Esophagus muscularis mucosa (tissue), 4 donors: ENCODE measurements at regions not wholly inside any gene's neighbourhood (a gene's known extent, or its start where the extent isn't known, plus 50 kb on each side); places are given as distances from the start of the nearest gene placed in this dataset.

ENCODE experiments used
- DNase-seq: peaks from one replicate; pipeline ENCODE4 v3.0.0-alpha.2; 2017; ENCODE audit errors: extremely low spot score
- H3K27ac ChIP-seq, 4 donors: fragments of 200-600 bp; sonication (generic); replicated peaks in 1 of 4; 1 replicate in 3 of 4; 2 replicates in 1 of 4; pipeline ENCODE4 v1.5.1; 2016 to 2019; ENCODE audit warnings: mild to moderate bottlenecking in 1 of 4
- H3K27me3 ChIP-seq, 4 donors: fragments of 200-600 bp; sonication (generic); one replicate each; pipeline versions ENCODE4 v1.5.1 to v1.6.0; 2016 to 2019
- H3K36me3 ChIP-seq, 4 donors: fragments of 200-600 bp; sonication (generic); one replicate each; pipeline ENCODE4 v1.5.1; 2016 to 2019
- H3K4me1 ChIP-seq, 4 donors: fragments of 200-600 bp; sonication (generic); one replicate each; pipeline ENCODE4 v1.5.1; 2016 to 2019
- H3K4me3 ChIP-seq, 4 donors: fragments of 200-600 bp; sonication (generic); 1 replicate in 2 of 4; 2 replicates in 2 of 4; pipeline ENCODE4 v1.5.1; 2016 to 2019; ENCODE audit warnings: mild to moderate bottlenecking in 4 of 4, moderate library complexity in 1 of 4
- H3K9me3 ChIP-seq, 4 donors: fragments of 200-600 bp; sonication (generic); 1 replicate in 3 of 4; 2 replicates in 1 of 4; pipeline ENCODE4 v1.5.1; 2016 to 2019
- EP300 ChIP-seq: sonication (generic); formaldehyde crosslinking; IDR thresholded peaks from one replicate; pipeline ENCODE4 v1.6.1; 2017; ENCODE audit warnings: antibody characterized with exemption
- POLR2A ChIP-seq: fragments of 450-650 bp; IDR thresholded peaks from one replicate; pipeline ENCODE4 v1.6.1; 2017; ENCODE audit warnings: antibody characterized with exemption, moderate library complexity, mild to moderate bottlenecking, low read depth
- POLR2AphosphoS5 ChIP-seq, 2 donors: sonication (generic); formaldehyde crosslinking; IDR thresholded peaks; one replicate each; pipeline ENCODE4 v1.6.1; 2017; ENCODE audit warnings: antibody characterized with exemption in 2 of 2
- WGBS: methylation state at CpG from one replicate; pipeline ENCODE4 v1.1.5; 2018; 5-methylcytosine and 5-hydroxymethylcytosine counted together
- intact Hi-C: fragments of 100-400 bp; cut with DNase I; formaldehyde crosslinking; loops from one replicate; pipeline ENCODE4 v1.15.1; 2023
- TF ChIP-seq, protein P1 (sequence below), 3 experiments: fragments of 200-600 bp in 2 of 3; fragments of 450-650 bp in 1 of 3; sonication (generic) in 2 of 3; IDR thresholded peaks; one replicate each; pipeline ENCODE4 v1.5.1; 2017 to 2019; ENCODE audit warnings: antibody characterized with exemption in 3 of 3, mild to moderate bottlenecking in 2 of 3, moderate library complexity in 1 of 3

- H3K27ac ChIP-seq: no peak overlapping the region
- H3K4me3 ChIP-seq: no peak overlapping the region
- H3K27me3 ChIP-seq: no peaks in the 10 kb centered on the region
- H3K4me1 ChIP-seq: peaks cover 0 to 13% (median 6%) of the 10 kb centered on the region in 4 donors
- 96% methylated on average over 4 of the region's 4 CpGs for WGBS
- TF ChIP-seq EP300: no peak
- no peak for TF ChIP-seq POLR2A
- no peak for TF ChIP-seq POLR2AphosphoS5 (IDR thresholded peaks at IDR 0.05)
- TF ChIP-seq, protein P1, sequence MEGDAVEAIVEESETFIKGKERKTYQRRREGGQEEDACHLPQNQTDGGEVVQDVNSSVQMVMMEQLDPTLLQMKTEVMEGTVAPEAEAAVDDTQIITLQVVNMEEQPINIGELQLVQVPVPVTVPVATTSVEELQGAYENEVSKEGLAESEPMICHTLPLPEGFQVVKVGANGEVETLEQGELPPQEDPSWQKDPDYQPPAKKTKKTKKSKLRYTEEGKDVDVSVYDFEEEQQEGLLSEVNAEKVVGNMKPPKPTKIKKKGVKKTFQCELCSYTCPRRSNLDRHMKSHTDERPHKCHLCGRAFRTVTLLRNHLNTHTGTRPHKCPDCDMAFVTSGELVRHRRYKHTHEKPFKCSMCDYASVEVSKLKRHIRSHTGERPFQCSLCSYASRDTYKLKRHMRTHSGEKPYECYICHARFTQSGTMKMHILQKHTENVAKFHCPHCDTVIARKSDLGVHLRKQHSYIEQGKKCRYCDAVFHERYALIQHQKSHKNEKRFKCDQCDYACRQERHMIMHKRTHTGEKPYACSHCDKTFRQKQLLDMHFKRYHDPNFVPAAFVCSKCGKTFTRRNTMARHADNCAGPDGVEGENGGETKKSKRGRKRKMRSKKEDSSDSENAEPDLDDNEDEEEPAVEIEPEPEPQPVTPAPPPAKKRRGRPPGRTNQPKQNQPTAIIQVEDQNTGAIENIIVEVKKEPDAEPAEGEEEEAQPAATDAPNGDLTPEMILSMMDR (IDR thresholded peaks at IDR 0.05): no peak
- no peaks in the 10 kb centered on the region for H3K9me3 ChIP-seq
- intact Hi-C loops: no loop called here
- H3K36me3 ChIP-seq: peaks cover 0 to 6% (median 2%) of the 10 kb centered on the region in 4 donors
- no peak for DNase-seq
Measured at GRCh38 chr2:120945832-120946499, 210.3 kb downstream of the GLI2 start.

DNA sequence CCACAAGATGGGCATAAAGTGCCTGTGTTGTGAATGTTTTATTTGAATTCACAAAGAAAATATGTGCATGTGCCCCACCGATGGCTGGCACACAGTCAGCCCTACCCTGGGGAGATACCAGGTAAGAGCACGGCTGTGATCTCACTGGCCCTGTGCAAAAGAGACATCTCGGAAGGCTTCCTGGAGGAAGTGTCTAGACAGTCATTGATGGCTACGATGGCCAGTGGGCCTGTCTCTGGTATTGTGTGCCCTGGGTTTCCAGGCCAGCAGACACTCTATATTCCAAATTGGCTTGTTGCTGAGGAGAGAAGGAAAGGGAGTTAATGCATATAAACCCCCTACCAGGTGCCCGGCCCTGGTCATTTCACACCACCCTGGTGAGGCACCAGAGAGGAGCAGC is 211.7 kb downstream of the GLI2 start:
- Histone ChIP-seq H3K4me3 (no peak overlapping the region), H3K9me3 (no peaks in the 10 kb centered on the region), H3K27ac (no peak overlapping the region), H3K36me3 (peaks cover 0 to 18% (median 2%) of the 10 kb centered on the region in 4 donors), H3K4me1 (peaks cover 0 to 4% (median under 1%) of the 10 kb centered on the region in 4 donors), H3K27me3 (no peaks in the 10 kb centered on the region)
- intact Hi-C loops: no loop called here
- 94% methylated on average over 4 of the region's 5 CpGs for WGBS
- no peak for DNase-seq
- TF ChIP-seq, protein P1 (IDR thresholded peaks at IDR 0.05): no peak
- no peak for TF ChIP-seq POLR2A
- no peak for TF ChIP-seq POLR2AphosphoS5 (IDR thresholded peaks at IDR 0.05)
- no peak for TF ChIP-seq EP300

GRCh38 chr2:120947982-120948661 is 212.5 kb downstream of the GLI2 start:
- H3K27ac ChIP-seq: no peak overlapping the region
- TF ChIP-seq, protein P1 (IDR thresholded peaks at IDR 0.05): no peak
- TF ChIP-seq EP300 (no peak), POLR2AphosphoS5 (IDR thresholded peaks at IDR 0.05) (no peak), POLR2A (no peak)
- no peak for DNase-seq
- 90% methylated on average over 2 of the region's 10 CpGs for WGBS
- peaks cover 0 to 18% (median 2%) of the 10 kb centered on the region in 4 donors for H3K36me3 ChIP-seq
- no peaks in the 10 kb centered on the region for H3K9me3 ChIP-seq
- no peak overlapping the region for H3K4me3 ChIP-seq
- no peaks in the 10 kb centered on the region for H3K27me3 ChIP-seq
- peaks cover 0 to 4% (median 0%) of the 10 kb centered on the region in 4 donors for H3K4me1 ChIP-seq
- intact Hi-C loops: no loop called here

GRCh38 chr2:120948662-120949011 is 213.0 kb downstream of the GLI2 start:
- WGBS: 94% methylated on average over 7 of the region's 8 CpGs
- Histone ChIP-seq H3K27me3 (no peaks in the 10 kb centered on the region), H3K4me1 (peaks cover 0 to 4% (median 0%) of the 10 kb centered on the region in 4 donors), H3K4me3 (no peak overlapping the region), H3K27ac (no peak overlapping the region), H3K36me3 (peaks cover 0 to 18% (median 2%) of the 10 kb centered on the region in 4 donors), H3K9me3 (no peaks in the 10 kb centered on the region)
- no peak for DNase-seq
- TF ChIP-seq EP300 (no peak), POLR2A (no peak)
- intact Hi-C loops: no loop called here
